GM23338 (cell line): ENCODE measurements at regions not wholly inside any gene's neighbourhood (a gene's known extent, or its start where the extent isn't known, plus 50 kb on each side); places are given as distances from the start of the nearest gene placed in this dataset.
A peak's percentile ranks its signal among the peaks of the same experiment; 100 is the strongest.

ENCODE experiments used
- ATAC-seq: fragments of 200-7000 bp; cut with Tn5 transposase; 3 replicates; pipeline ENCODE4 v1.9.1; 2020
- DNase-seq: peaks from one replicate; pipeline ENCODE4 v3.0.0-alpha.2; 2015; ENCODE audit warnings: low spot score
- H2AFZ ChIP-seq: fragments of 200-600 bp; sonication (generic); 2 replicates; pipeline ENCODE4 v1.8.0; 2016; ENCODE audit warnings: antibody characterized with exemption, mild to moderate bottlenecking, moderate library complexity
- H3F3A ChIP-seq: fragments of 200-600 bp; sonication (generic); replicated peaks from 2 replicates; pipeline ENCODE4 v1.8.0; 2017; ENCODE audit warnings: antibody characterized with exemption, mixed run types, low read depth
- H3K27ac ChIP-seq: fragments of 200-600 bp; sonication (generic); 2 replicates; pipeline ENCODE4 v1.6.1; 2016; ENCODE audit warnings: low read depth
- H3K27me3 ChIP-seq: fragments of 200-600 bp; sonication (generic); 2 replicates; pipeline ENCODE4 v1.8.0; 2016; ENCODE audit warnings: mild to moderate bottlenecking, mixed run types, moderate library complexity; ENCODE audit not compliant: insufficient read depth
- H3K36me3 ChIP-seq: fragments of 200-600 bp; sonication (generic); 2 replicates; pipeline ENCODE4 v1.8.0; 2016; ENCODE audit warnings: mild to moderate bottlenecking; ENCODE audit not compliant: insufficient read depth
- H3K4me1 ChIP-seq: fragments of 200-600 bp; sonication (generic); 2 replicates; pipeline ENCODE4 v1.8.0; 2016; ENCODE audit warnings: mild to moderate bottlenecking, moderate library complexity; ENCODE audit not compliant: insufficient read depth
- H3K4me2 ChIP-seq: fragments of 200-600 bp; sonication (generic); 2 replicates; pipeline ENCODE4 v1.7.1; 2017; ENCODE audit warnings: mixed run types
- H3K4me3 ChIP-seq: fragments of 200-600 bp; sonication (generic); 2 replicates; pipeline ENCODE4 v1.6.1; 2016; ENCODE audit warnings: mixed run types
- H3K79me2 ChIP-seq: fragments of 200-600 bp; sonication (generic); replicated peaks from 2 replicates; pipeline ENCODE4 v1.8.0; 2017; ENCODE audit warnings: mild to moderate bottlenecking; ENCODE audit not compliant: insufficient read depth
- H3K9me2 ChIP-seq: fragments of 200-600 bp; sonication (generic); 2 replicates; pipeline ENCODE4 v1.8.0; 2017; ENCODE audit not compliant: insufficient read depth
- H4K20me1 ChIP-seq: fragments of 200-600 bp; sonication (generic); replicated peaks from 2 replicates; pipeline ENCODE4 v1.8.0; 2017; ENCODE audit warnings: mild to moderate bottlenecking; ENCODE audit not compliant: insufficient read depth
- H3K27ac Mint-ChIP-seq: 2 replicates; pipeline ENCODE4 v1.8.0; 2020; ENCODE audit warnings: inconsistent platforms, mild to moderate bottlenecking, moderate library complexity, mixed read lengths
- H3K27me3 Mint-ChIP-seq: 3 replicates; pipeline ENCODE4 v1.8.0; 2022; ENCODE audit warnings: low read depth, mild to moderate bottlenecking, moderate library complexity, mixed read lengths, inconsistent platforms; ENCODE audit not compliant: insufficient read depth, poor library complexity
- H3K36me3 Mint-ChIP-seq: 3 replicates; pipeline ENCODE4 v1.8.0; 2021; ENCODE audit warnings: low read depth, mild to moderate bottlenecking, inconsistent platforms, moderate library complexity, mixed read lengths
- H3K4me1 Mint-ChIP-seq: 3 replicates; pipeline ENCODE4 v1.8.0; 2020; ENCODE audit warnings: mild to moderate bottlenecking, inconsistent platforms, mixed read lengths
- H3K4me3 Mint-ChIP-seq: 3 replicates; pipeline ENCODE4 v1.8.0; 2021; ENCODE audit warnings: moderate library complexity, mild to moderate bottlenecking, inconsistent platforms, mixed read lengths
- H3K9me3 Mint-ChIP-seq: 3 replicates; pipeline ENCODE4 v1.8.0; 2020; ENCODE audit warnings: moderate library complexity, mild to moderate bottlenecking, inconsistent platforms, mixed read lengths
- CREB1 ChIP-seq: fragments of 250-450 bp; sonication (Bioruptor Pico); IDR thresholded peaks from 2 replicates; pipeline ENCODE4 v1.5.0; 2020; ENCODE audit warnings: low read depth, mild to moderate bottlenecking, moderate library complexity
- CTCF ChIP-seq, 2 experiments: fragments of 200-600 bp in 1 of 2; sonication (generic) in 1 of 2; conservative IDR thresholded peaks; 2 replicates each; pipeline versions ENCODE4 v1.5.1 to v1.6.1; 2016 to 2017; ENCODE audit warnings: antibody characterized with exemption in 2 of 2, low read depth in 2 of 2, mild to moderate bottlenecking in 2 of 2, moderate library complexity in 1 of 2
- ETS1 ChIP-seq: IDR thresholded peaks from 2 replicates; pipeline ENCODE4 v1.6.1; 2016; ENCODE audit warnings: antibody characterized with exemption
- EZH2 ChIP-seq: fragments of 200-600 bp; sonication (generic); IDR thresholded peaks from one replicate; pipeline ENCODE4 v1.8.0; 2017; ENCODE audit warnings: antibody characterized with exemption, mild to moderate bottlenecking, low read depth; ENCODE audit not compliant: unreplicated experiment
- EZH2phosphoT487 ChIP-seq: fragments of 200-600 bp; sonication (generic); IDR thresholded peaks from one replicate; pipeline ENCODE4 v1.8.1; 2018; ENCODE audit warnings: antibody characterized with exemption; ENCODE audit not compliant: unreplicated experiment
- JUNB ChIP-seq: IDR thresholded peaks from one replicate; pipeline ENCODE4 v1.6.1; 2016; ENCODE audit warnings: antibody characterized with exemption; ENCODE audit not compliant: unreplicated experiment
- STAT1 ChIP-seq: IDR thresholded peaks from one replicate; pipeline ENCODE4 v1.6.1; 2016; ENCODE audit warnings: antibody characterized with exemption; ENCODE audit not compliant: unreplicated experiment
- ZNF114 ChIP-seq: fragments of 250-450 bp; sonication (Bioruptor Pico); IDR thresholded peaks from 2 replicates; pipeline ENCODE4 v1.5.0; 2020; ENCODE audit warnings: mild to moderate bottlenecking, moderate library complexity
- ZNF331 ChIP-seq: fragments of 250-450 bp; sonication (Bioruptor Pico); IDR thresholded peaks from 2 replicates; pipeline ENCODE4 v1.5.0; 2020; ENCODE audit warnings: low read depth, mild to moderate bottlenecking, moderate library complexity
- ZNF462 ChIP-seq: fragments of 250-450 bp; sonication (Bioruptor Pico); IDR thresholded peaks from 2 replicates; pipeline ENCODE4 v1.5.0; 2020; ENCODE audit warnings: mild to moderate bottlenecking, moderate library complexity

- no peak for TF ChIP-seq ZNF462
- TF ChIP-seq STAT1 = no peak
- no peak for TF ChIP-seq CREB1 (CRISPR knock-in tag)
- no peaks in the 10 kb centered on the region for H3K36me3 ChIP-seq
- H3K4me2 ChIP-seq = no peak overlapping the region
- no peak overlapping the region for H3K4me3 ChIP-seq
- no peak for DNase-seq
- no peaks in the 10 kb centered on the region for H3K27me3 Mint-ChIP-seq
- no peaks in the 10 kb centered on the region for H4K20me1 ChIP-seq
- H3K4me1 ChIP-seq = no peaks in the 10 kb centered on the region
- no peaks in the 10 kb centered on the region for H3K27me3 ChIP-seq
- H3K79me2 ChIP-seq = no peaks in the 10 kb centered on the region
- ATAC-seq = no peak
- H3K4me1 Mint-ChIP-seq = peaks cover 5% of the 10 kb centered on the region; the same call in 1 of the 3 replicates
- H3K36me3 Mint-ChIP-seq = no peaks in the 10 kb centered on the region
- no peaks in the 10 kb centered on the region for H3K9me3 Mint-ChIP-seq
- no peak overlapping the region for H3K4me3 Mint-ChIP-seq
- H3F3A ChIP-seq = no peaks in the 10 kb centered on the region
- H3K9me2 ChIP-seq = no peaks in the 10 kb centered on the region
- no peak overlapping the region for H3K27ac ChIP-seq
- no peak overlapping the region for H3K27ac Mint-ChIP-seq
- H2AFZ ChIP-seq = peak overlapping the region; percentile 61
Observed at GRCh38 chr18:53682796-53683195, 541.7 kb downstream of the MBD2 start.

- ATAC-seq (no peak), DNase-seq (no peak)
- no peak overlapping the region for H3K27ac ChIP-seq
- H3K4me2 ChIP-seq = no peak overlapping the region
- no peaks in the 10 kb centered on the region for H3K9me2 ChIP-seq
- no peaks in the 10 kb centered on the region; the same call in 2 of the 3 replicates for H3K9me3 Mint-ChIP-seq
- H3K27ac Mint-ChIP-seq = no peak overlapping the region
- no peaks in the 10 kb centered on the region for H3K36me3 ChIP-seq
- H3K27me3 ChIP-seq = no peaks in the 10 kb centered on the region
- H3F3A ChIP-seq = no peaks in the 10 kb centered on the region
- H3K4me3 ChIP-seq = no peak overlapping the region
- no peak overlapping the region for H2AFZ ChIP-seq
- H3K27me3 Mint-ChIP-seq = no peaks in the 10 kb centered on the region
- no peak overlapping the region for H3K4me3 Mint-ChIP-seq
- no peaks in the 10 kb centered on the region for H3K4me1 ChIP-seq
- peaks cover 5% of the 10 kb centered on the region; the same call in 1 of the 3 replicates for H3K4me1 Mint-ChIP-seq
- H3K79me2 ChIP-seq = no peaks in the 10 kb centered on the region
- H3K36me3 Mint-ChIP-seq = no peaks in the 10 kb centered on the region
- no peaks in the 10 kb centered on the region for H4K20me1 ChIP-seq
- TF ChIP-seq EZH2phosphoT487 (no peak), ZNF331 (CRISPR knock-in tag) (no peak), ETS1 (no peak), EZH2 (no peak), STAT1 (no peak), ZNF114 (CRISPR knock-in tag) (no peak), CTCF (conservative IDR thresholded peaks at IDR 0.05; ENCODE audit: low read depth in 2 of 2) (no peak), JUNB (no peak)
Observed at GRCh38 chr18:53677480-53677879, 547.0 kb downstream of the MBD2 start.
